ENCODE measurements at regions not wholly inside any gene's neighbourhood (a gene's known extent, or its start where the extent isn't known, plus 50 kb on each side); places are given as distances from the start of the nearest gene placed in this dataset.

DNA sequence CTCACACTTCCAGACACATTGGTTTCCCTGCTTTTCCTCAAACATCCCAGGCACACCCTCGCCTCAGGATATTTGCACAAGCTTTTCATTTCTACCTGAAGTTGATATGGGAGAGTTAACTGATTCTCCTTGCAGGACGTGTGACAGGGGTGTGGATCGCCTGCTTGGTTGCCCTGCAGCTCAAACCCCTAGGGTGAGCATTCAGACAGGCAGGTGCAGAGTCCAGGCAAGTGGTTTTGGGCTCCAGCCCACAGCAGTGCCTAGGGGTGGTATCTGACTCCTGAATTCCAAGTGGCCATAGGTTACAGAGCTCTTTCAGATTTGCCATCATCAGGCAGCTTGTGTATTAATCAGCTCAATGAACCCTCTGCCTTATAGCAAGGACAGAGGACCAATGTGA lies 1104.2 kb upstream of the IGFBP7 start:
- no peak for TF ChIP-seq POLR2A (IDR thresholded peaks at IDR 0.05)
- TF ChIP-seq, protein P1, sequence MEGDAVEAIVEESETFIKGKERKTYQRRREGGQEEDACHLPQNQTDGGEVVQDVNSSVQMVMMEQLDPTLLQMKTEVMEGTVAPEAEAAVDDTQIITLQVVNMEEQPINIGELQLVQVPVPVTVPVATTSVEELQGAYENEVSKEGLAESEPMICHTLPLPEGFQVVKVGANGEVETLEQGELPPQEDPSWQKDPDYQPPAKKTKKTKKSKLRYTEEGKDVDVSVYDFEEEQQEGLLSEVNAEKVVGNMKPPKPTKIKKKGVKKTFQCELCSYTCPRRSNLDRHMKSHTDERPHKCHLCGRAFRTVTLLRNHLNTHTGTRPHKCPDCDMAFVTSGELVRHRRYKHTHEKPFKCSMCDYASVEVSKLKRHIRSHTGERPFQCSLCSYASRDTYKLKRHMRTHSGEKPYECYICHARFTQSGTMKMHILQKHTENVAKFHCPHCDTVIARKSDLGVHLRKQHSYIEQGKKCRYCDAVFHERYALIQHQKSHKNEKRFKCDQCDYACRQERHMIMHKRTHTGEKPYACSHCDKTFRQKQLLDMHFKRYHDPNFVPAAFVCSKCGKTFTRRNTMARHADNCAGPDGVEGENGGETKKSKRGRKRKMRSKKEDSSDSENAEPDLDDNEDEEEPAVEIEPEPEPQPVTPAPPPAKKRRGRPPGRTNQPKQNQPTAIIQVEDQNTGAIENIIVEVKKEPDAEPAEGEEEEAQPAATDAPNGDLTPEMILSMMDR (IDR thresholded peaks at IDR 0.05): no peak
- TF ChIP-seq EP300 (IDR thresholded peaks at IDR 0.05): no peak
